ENCODE measurements at regions not wholly inside any gene's neighbourhood (a gene's known extent, or its start where the extent isn't known, plus 50 kb on each side); places are given as distances from the start of the nearest gene placed in this dataset.

- Histone ChIP-seq H3K4me1 (ENCODE audit: insufficient read depth) (no peaks in the 10 kb centered on the region), H2AFZ (no peak overlapping the region), H4K20me1 (ENCODE audit: insufficient read depth, poor library complexity, severe bottlenecking) (no peaks in the 10 kb centered on the region), H3K9me2 (replicated peaks; ENCODE audit: insufficient read depth) (no peaks in the 10 kb centered on the region), H3K27ac (no peak overlapping the region), H3K4me2 (no peak overlapping the region), H3K36me3 (replicated peaks; ENCODE audit: insufficient read depth, low read depth) (no peaks in the 10 kb centered on the region), H3K27me3 (no peaks in the 10 kb centered on the region), H3K9me3 (ENCODE audit: low read depth) (no peaks in the 10 kb centered on the region), H3K79me2 (no peaks in the 10 kb centered on the region), H3K4me3 (no peak overlapping the region)
- DNase-seq (ENCODE audit: low spot score): no peak
- TF ChIP-seq CTCF (IDR thresholded peaks at IDR 0.05; ENCODE audit: poor library complexity) (no peak), EZH2 (IDR thresholded peaks at IDR 0.05; ENCODE audit: borderline replicate concordance) (no peak), EZH2phosphoT487 (IDR thresholded peaks at IDR 0.05; ENCODE audit: low read depth, severe bottlenecking, unreplicated experiment) (no peak)
Measured at GRCh38 chr5:52359261-52359660, 428.5 kb upstream of the ITGA1 start.

- no peaks in the 10 kb centered on the region for H3K79me2 ChIP-seq
- TF ChIP-seq EZH2 (IDR thresholded peaks at IDR 0.05; ENCODE audit: borderline replicate concordance) (no peak), CTCF (IDR thresholded peaks at IDR 0.05; ENCODE audit: poor library complexity) (no peak), EZH2phosphoT487 (IDR thresholded peaks at IDR 0.05; ENCODE audit: low read depth, severe bottlenecking, unreplicated experiment) (no peak)
- H2AFZ ChIP-seq: no peak overlapping the region
- 80% methylated on average over 1 of the region's 1 CpG for WGBS (ENCODE audit: low lambda C conversion rate, missing lambda C conversion rate)
- no peaks in the 10 kb centered on the region for H4K20me1 ChIP-seq (ENCODE audit: insufficient read depth, poor library complexity, severe bottlenecking)
- no peaks in the 10 kb centered on the region for H3K27me3 ChIP-seq
- no peaks in the 10 kb centered on the region for H3K9me2 ChIP-seq (replicated peaks; ENCODE audit: insufficient read depth)
- H3K27ac ChIP-seq: no peak overlapping the region
- H3K4me2 ChIP-seq: no peak overlapping the region
- no peaks in the 10 kb centered on the region for H3K36me3 ChIP-seq (replicated peaks; ENCODE audit: insufficient read depth, low read depth)
- H3K9me3 ChIP-seq (ENCODE audit: low read depth): no peaks in the 10 kb centered on the region
- no peaks in the 10 kb centered on the region for H3K4me1 ChIP-seq (ENCODE audit: insufficient read depth)
- DNase-seq (ENCODE audit: low spot score): no peak
- H3K4me3 ChIP-seq: no peak overlapping the region
Measured at GRCh38 chr5:52360985-52361384, 426.7 kb upstream of the ITGA1 start.

GRCh38 chr5:52374286-52374685 is 413.4 kb upstream of the ITGA1 start:
- no peaks in the 10 kb centered on the region for H3K9me3 ChIP-seq (ENCODE audit: low read depth)
- H3K4me3 ChIP-seq: no peak overlapping the region
- no peak overlapping the region for H2AFZ ChIP-seq
- no peaks in the 10 kb centered on the region for H4K20me1 ChIP-seq (ENCODE audit: insufficient read depth, poor library complexity, severe bottlenecking)
- TF ChIP-seq EZH2 (IDR thresholded peaks at IDR 0.05; ENCODE audit: borderline replicate concordance) (no peak), CTCF (IDR thresholded peaks at IDR 0.05; ENCODE audit: poor library complexity) (no peak), EZH2phosphoT487 (IDR thresholded peaks at IDR 0.05; ENCODE audit: low read depth, severe bottlenecking, unreplicated experiment) (no peak)
- H3K79me2 ChIP-seq: no peaks in the 10 kb centered on the region
- no peak overlapping the region for H3K27ac ChIP-seq
- no peaks in the 10 kb centered on the region for H3K27me3 ChIP-seq
- H3K36me3 ChIP-seq (replicated peaks; ENCODE audit: insufficient read depth, low read depth): no peaks in the 10 kb centered on the region
- H3K4me2 ChIP-seq: no peak overlapping the region
- no peaks in the 10 kb centered on the region for H3K9me2 ChIP-seq (replicated peaks; ENCODE audit: insufficient read depth)
- no peaks in the 10 kb centered on the region for H3K4me1 ChIP-seq (ENCODE audit: insufficient read depth)
- DNase-seq (ENCODE audit: low spot score): no peak

GRCh38 chr5:52375969-52376368 is 411.7 kb upstream of the ITGA1 start:
- Histone ChIP-seq H3K79me2 (no peaks in the 10 kb centered on the region), H3K4me1 (ENCODE audit: insufficient read depth) (no peaks in the 10 kb centered on the region), H3K9me2 (replicated peaks; ENCODE audit: insufficient read depth) (no peaks in the 10 kb centered on the region), H3K9me3 (ENCODE audit: low read depth) (no peaks in the 10 kb centered on the region), H4K20me1 (ENCODE audit: insufficient read depth, poor library complexity, severe bottlenecking) (no peaks in the 10 kb centered on the region), H3K27me3 (no peaks in the 10 kb centered on the region), H3K27ac (no peak overlapping the region), H3K4me3 (no peak overlapping the region), H2AFZ (no peak overlapping the region), H3K4me2 (no peak overlapping the region), H3K36me3 (replicated peaks; ENCODE audit: insufficient read depth, low read depth) (no peaks in the 10 kb centered on the region)
- WGBS (ENCODE audit: low lambda C conversion rate, missing lambda C conversion rate): 57% methylated on average over 3 of the region's 3 CpGs
- DNase-seq (ENCODE audit: low spot score): no peak
- TF ChIP-seq EZH2 (IDR thresholded peaks at IDR 0.05; ENCODE audit: borderline replicate concordance): no peak
- TF ChIP-seq CTCF (IDR thresholded peaks at IDR 0.05; ENCODE audit: poor library complexity): no peak
- TF ChIP-seq EZH2phosphoT487 (IDR thresholded peaks at IDR 0.05; ENCODE audit: low read depth, severe bottlenecking, unreplicated experiment): no peak

Data from hepatocyte (in vitro differentiated cells).